Activated naive CD4-positive, alpha-beta T cell treated with anti-CD3 and anti-CD28 coated beads for 36 hours (primary cell): ENCODE measurements at regions not wholly inside any gene's neighbourhood (a gene's known extent, or its start where the extent isn't known, plus 50 kb on each side); places are given as distances from the start of the nearest gene placed in this dataset.

Source experiments
- CTCF ChIA-PET: fragments of 350-600 bp; sonication (Branson Sonifier 250); formaldehyde crosslinking; loops from one replicate; lab custom pipeline; 2021; ENCODE audit warnings: antibody characterized with exemption; lab: Charles Lee
- DNase-seq: peaks from one replicate; pipeline ENCODE4 v3.0.0-alpha.2; 2020
- H3K27ac Mint-ChIP-seq: one replicate; pipeline ENCODE4 v1.8.0; 2021; ENCODE audit warnings: mild to moderate bottlenecking, mixed read lengths
- H3K27me3 Mint-ChIP-seq: one replicate; pipeline ENCODE4 v1.8.0; 2021; ENCODE audit warnings: low read depth, mixed read lengths
- H3K36me3 Mint-ChIP-seq: one replicate; pipeline ENCODE4 v1.8.0; 2021; ENCODE audit warnings: low read depth, mixed read lengths
- H3K4me1 Mint-ChIP-seq: one replicate; pipeline ENCODE4 v1.8.0; 2021; ENCODE audit warnings: low read depth, mixed read lengths
- H3K4me3 Mint-ChIP-seq: one replicate; pipeline ENCODE4 v1.8.0; 2021; ENCODE audit warnings: mild to moderate bottlenecking, moderate library complexity, mixed read lengths
- H3K9me3 Mint-ChIP-seq: one replicate; pipeline ENCODE4 v1.8.0; 2021; ENCODE audit warnings: mixed read lengths
- intact Hi-C: fragments of 100-400 bp; cut with micrococcal nuclease; formaldehyde crosslinking; loops from one replicate; pipeline ENCODE4 v1.15.1; 2023

DNA sequence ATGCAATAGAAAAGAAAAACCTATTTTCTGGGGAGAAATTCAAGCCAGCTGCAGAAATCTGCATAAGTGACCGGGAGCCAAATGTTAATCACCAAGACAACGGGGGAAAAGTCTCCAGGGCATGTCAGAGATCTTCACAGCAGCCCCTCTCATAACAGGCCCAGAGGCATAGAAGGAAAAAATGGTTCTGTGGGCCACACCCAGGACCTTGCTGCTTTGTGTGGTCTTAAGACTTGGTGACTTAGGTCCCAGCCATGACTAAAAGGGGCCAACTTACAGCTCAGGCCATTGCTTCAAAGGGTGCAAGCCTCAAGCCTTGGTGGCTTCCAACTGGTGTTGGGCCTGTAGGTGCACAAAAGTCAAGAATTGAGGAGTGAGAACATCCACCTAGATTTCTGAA lies 2847.6 kb upstream of the PCDH20 start:
- CTCF ChIA-PET: no interaction called here
- DNase-seq: no peak
- intact Hi-C loops: no loop called here
- Mint-ChIP-seq H3K36me3 (no peaks in the 10 kb centered on the region), H3K27me3 (no peaks in the 10 kb centered on the region), H3K9me3 (peaks cover 19% of the 10 kb centered on the region), H3K4me1 (no peaks in the 10 kb centered on the region), H3K27ac (no peak overlapping the region), H3K4me3 (no peak overlapping the region)

DNA sequence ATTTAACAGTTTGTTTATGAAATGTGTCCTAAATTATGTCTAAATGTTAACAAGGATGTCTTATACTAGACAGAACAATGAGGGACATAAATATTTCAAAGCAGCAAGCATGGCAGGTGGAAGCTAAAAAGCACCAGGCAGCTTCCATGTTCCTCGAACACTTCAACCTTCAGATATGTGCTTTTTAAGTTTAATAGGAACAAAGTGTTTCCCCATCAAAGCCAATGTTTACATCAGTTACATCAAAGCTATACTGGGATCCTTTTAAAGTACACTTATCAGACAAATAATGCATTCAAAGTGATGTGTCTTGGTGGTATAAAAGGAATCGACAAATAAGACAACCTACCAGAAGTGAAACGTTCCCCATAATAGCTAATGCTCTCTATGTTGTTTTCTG lies 2841.1 kb upstream of the PCDH20 start:
- H3K9me3 Mint-ChIP-seq: peaks cover 9% of the 10 kb centered on the region
- no peaks in the 10 kb centered on the region for H3K27me3 Mint-ChIP-seq
- H3K36me3 Mint-ChIP-seq: no peaks in the 10 kb centered on the region
- no peaks in the 10 kb centered on the region for H3K4me1 Mint-ChIP-seq
- no peak overlapping the region for H3K4me3 Mint-ChIP-seq
- intact Hi-C loops: no loop called here
- no peak overlapping the region for H3K27ac Mint-ChIP-seq
- no peak for DNase-seq
- CTCF ChIA-PET: no interaction called here

DNA sequence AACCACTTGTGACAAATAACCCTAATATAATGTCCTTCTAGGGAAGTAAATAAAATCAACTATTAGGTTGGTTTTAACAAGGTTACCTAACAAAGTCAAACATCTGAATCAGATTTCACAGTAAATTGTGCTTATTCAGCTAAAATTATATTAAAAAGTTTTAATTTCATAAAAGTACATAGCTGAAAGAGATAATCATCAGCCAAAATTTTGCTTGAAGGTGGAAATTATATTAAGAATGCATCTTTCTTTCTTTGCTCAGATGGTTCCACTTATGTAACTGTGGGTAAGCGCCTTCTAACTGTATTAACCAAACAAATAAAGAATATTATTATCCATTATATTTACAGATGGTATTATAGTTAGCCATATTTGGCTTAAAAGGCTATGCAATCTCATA lies 2840.3 kb upstream of the PCDH20 start:
- H3K4me3 Mint-ChIP-seq: no peak overlapping the region
- no peaks in the 10 kb centered on the region for H3K4me1 Mint-ChIP-seq
- CTCF ChIA-PET: no interaction called here
- no peaks in the 10 kb centered on the region for H3K27me3 Mint-ChIP-seq
- peaks cover 9% of the 10 kb centered on the region for H3K9me3 Mint-ChIP-seq
- H3K27ac Mint-ChIP-seq: no peak overlapping the region
- H3K36me3 Mint-ChIP-seq: no peaks in the 10 kb centered on the region
- DNase-seq: no peak
- intact Hi-C loops: no loop called here

DNA sequence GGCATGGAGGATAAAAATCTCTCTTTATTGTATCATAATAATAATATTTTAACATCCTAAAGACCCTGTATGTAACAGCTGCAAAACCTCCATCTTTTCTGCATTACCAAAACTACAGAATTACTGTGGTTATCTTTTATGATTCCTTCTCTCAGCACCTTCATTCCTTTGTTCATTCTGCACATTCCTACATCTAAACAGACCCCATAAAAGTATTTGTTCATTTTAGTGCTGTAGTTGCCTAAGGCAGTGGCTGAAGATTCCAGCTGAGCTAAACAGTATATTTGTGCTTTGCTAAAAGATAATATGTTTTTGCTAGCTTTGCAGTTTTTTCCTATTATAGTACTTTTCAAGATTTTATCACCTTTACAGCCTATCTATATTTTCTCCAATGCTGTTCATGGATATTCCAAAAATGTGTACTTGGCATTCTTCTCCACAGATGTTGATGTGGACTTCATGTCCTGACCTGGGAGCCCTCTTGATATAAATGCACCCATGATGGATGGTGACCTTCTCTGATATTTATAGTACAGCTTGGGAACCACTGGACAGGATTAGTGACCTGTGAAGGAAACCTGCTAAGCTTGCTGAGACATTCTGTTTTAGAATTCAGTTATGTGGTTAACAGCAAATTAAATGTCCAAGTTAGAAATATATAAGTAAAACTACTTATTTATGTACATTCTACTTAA lies 2832.9 kb upstream of the PCDH20 start:
- no peak for DNase-seq
- intact Hi-C loops: no loop called here
- no peaks in the 10 kb centered on the region for H3K4me1 Mint-ChIP-seq
- no peak overlapping the region for H3K27ac Mint-ChIP-seq
- CTCF ChIA-PET: no interaction called here
- H3K9me3 Mint-ChIP-seq: peaks cover 12% of the 10 kb centered on the region
- no peaks in the 10 kb centered on the region for H3K27me3 Mint-ChIP-seq
- H3K4me3 Mint-ChIP-seq: no peak overlapping the region
- no peaks in the 10 kb centered on the region for H3K36me3 Mint-ChIP-seq

DNA sequence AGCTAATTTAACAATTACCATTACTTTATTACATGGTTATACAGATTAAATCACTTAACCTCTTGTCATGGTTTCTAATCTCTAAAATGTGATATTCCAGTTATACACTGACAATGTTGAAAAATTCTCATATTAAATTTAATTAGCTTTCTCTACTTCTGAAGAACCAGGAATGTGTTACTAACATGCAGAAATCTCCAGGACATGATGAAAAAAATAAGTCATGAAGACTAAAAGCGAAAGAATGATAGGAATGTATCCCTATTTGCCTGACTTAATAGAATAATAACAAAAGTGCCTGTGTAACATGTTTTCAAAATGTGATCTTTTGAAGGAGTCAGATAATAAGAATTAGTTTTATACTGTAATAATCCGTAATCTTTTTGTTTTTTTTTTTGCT lies 2823.7 kb upstream of the PCDH20 start:
- CTCF ChIA-PET: no interaction called here
- intact Hi-C loops: no loop called here
- Mint-ChIP-seq H3K4me1 (no peaks in the 10 kb centered on the region), H3K9me3 (peaks cover 3% of the 10 kb centered on the region), H3K4me3 (no peak overlapping the region), H3K27ac (no peak overlapping the region), H3K27me3 (no peaks in the 10 kb centered on the region), H3K36me3 (no peaks in the 10 kb centered on the region)
- no peak for DNase-seq

DNA sequence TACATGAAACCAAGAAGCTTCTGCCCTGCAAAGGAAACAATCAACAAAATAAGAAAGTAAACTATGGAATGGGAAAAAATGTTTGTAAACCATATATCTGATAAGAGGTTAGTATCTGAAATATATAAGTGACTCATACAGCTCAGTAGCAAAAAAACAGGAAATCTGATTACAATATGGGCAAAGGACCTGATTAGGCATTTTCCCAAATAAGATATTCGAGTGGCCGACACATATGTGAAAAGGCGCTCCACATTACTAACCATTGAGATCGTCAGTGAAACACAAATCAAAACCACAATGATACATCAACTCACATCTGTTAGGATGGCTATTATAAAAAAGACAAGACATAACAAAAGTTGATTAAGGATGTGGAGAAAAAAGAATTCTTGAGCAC lies 2818.6 kb upstream of the PCDH20 start:
- CTCF ChIA-PET: no interaction called here
- intact Hi-C loops: no loop called here
- H3K27ac Mint-ChIP-seq: no peak overlapping the region
- H3K4me1 Mint-ChIP-seq: no peaks in the 10 kb centered on the region
- H3K4me3 Mint-ChIP-seq: no peak overlapping the region
- H3K27me3 Mint-ChIP-seq: no peaks in the 10 kb centered on the region
- DNase-seq: no peak
- H3K9me3 Mint-ChIP-seq: no peaks in the 10 kb centered on the region
- H3K36me3 Mint-ChIP-seq: no peaks in the 10 kb centered on the region

DNA sequence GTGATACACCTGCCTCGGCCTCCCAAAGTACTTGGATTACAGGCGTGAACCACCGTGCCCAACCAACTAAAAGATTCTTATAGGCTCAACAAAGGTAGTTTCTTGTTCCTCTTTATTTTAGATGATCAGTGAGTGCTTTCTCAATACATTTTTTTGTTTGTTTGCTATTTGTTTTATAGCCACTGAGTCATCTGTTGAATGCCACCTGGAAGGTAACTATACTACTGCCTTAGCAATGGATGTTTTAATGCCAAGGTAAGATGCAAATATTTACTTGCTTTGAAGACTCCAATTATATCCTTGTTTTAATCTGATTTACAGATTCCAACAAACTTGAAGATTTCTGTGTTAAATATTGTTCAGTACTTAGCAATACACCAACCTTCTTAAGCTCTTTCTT lies 2807.4 kb upstream of the PCDH20 start:
- no peak overlapping the region for H3K27ac Mint-ChIP-seq

DNA sequence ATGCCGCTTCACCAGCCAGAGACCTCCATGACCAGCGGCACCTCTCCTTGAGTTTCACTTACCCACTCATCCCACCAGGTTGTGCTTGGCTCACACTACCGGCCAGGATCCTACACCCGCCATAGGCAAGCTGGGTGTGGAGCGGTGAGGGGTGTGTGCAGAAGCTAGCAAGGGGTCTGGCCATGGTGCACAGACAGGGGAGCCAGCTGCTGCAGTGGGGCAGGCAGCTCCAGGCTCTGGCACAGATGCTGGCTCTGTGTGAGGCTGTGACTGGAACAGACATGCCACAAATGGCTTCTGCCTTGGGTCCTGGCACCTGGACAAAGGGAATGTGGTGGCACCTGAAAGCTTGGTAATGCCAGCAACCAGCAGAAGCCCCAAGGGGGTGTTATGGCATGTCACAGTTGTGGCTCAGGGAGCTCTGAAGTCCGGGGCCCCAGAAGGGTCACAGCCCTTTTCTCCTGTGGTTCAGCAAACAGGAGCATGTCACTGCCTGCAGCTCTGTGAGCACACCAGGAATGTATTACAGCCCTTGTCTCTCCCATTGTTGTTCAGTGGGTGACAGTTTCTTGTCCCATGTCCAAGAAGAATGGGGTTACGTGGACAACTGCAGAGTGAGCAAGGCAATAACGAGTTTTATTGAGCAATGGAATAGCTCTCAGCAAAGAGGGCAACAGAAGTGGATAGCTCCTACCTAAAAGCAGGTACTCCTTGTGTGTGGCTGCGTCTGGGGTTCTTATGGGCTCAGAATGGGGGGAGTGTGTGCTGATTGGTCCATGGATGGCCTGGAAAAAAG lies 2791.0 kb upstream of the PCDH20 start:
- H3K27me3 Mint-ChIP-seq: no peaks in the 10 kb centered on the region
- no peak overlapping the region for H3K4me3 Mint-ChIP-seq
- no peak overlapping the region for H3K27ac Mint-ChIP-seq
- no peaks in the 10 kb centered on the region for H3K36me3 Mint-ChIP-seq
- peaks cover 12% of the 10 kb centered on the region for H3K9me3 Mint-ChIP-seq
- H3K4me1 Mint-ChIP-seq: no peaks in the 10 kb centered on the region
- intact Hi-C loops: no loop called here
- no peak for DNase-seq
- CTCF ChIA-PET: no interaction called here

More for the DNA sequence above, 2807.4 kb upstream of the PCDH20 start:
- no peaks in the 10 kb centered on the region for H3K27me3 Mint-ChIP-seq
- H3K4me1 Mint-ChIP-seq: no peaks in the 10 kb centered on the region
- peaks cover 8% of the 10 kb centered on the region for H3K9me3 Mint-ChIP-seq
- CTCF ChIA-PET: no interaction called here
- intact Hi-C loops: no loop called here
- no peaks in the 10 kb centered on the region for H3K36me3 Mint-ChIP-seq
- DNase-seq: no peak
- H3K4me3 Mint-ChIP-seq: no peak overlapping the region

DNA sequence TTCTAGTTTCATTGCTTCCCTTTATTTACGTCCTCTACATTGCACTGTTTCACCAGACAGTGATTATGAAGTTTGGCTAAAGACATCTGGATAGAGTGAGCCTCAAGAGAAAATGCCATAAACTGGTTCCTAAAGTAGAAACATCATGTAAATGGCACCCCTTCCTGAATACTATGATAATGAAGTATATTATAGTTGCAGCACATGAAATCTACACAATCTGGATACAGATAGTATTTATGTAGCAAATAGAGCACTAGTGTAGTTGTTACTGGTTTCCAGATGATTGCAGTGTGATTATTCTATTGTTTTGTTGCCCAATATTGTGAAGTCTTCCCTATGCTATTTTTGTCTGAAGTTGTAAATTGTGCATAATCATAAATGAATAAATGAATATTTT lies 2786.9 kb upstream of the PCDH20 start:
- Mint-ChIP-seq H3K4me3 (no peak overlapping the region), H3K9me3 (peaks cover 2% of the 10 kb centered on the region), H3K36me3 (no peaks in the 10 kb centered on the region), H3K27me3 (no peaks in the 10 kb centered on the region), H3K27ac (no peak overlapping the region), H3K4me1 (no peaks in the 10 kb centered on the region)
- DNase-seq: no peak
- CTCF ChIA-PET: no interaction called here
- intact Hi-C loops: no loop called here

DNA sequence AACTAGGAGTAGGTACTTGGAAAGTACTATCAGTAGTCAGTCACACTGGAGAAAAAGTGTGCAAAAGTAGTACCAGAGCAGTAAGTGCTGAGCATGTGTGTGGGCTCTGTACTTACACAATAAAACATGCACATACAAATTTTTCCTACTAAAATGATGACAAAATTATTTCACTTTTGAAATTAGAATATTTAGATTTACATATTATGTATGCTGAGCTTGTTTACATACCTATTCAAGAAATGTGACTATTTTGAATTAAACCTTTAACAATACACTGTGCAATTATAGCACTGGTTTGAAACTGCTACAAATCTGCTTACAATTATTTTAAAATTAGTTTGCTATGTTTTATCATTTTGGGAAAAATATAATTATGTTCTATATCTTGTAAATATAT lies 2781.6 kb upstream of the PCDH20 start:
- DNase-seq: no peak
- no peak overlapping the region for H3K27ac Mint-ChIP-seq
- CTCF ChIA-PET: no interaction called here
- H3K4me3 Mint-ChIP-seq: no peak overlapping the region
- no peaks in the 10 kb centered on the region for H3K27me3 Mint-ChIP-seq
- H3K4me1 Mint-ChIP-seq: no peaks in the 10 kb centered on the region
- intact Hi-C loops: no loop called here
- peaks cover 2% of the 10 kb centered on the region for H3K9me3 Mint-ChIP-seq
- no peaks in the 10 kb centered on the region for H3K36me3 Mint-ChIP-seq

DNA sequence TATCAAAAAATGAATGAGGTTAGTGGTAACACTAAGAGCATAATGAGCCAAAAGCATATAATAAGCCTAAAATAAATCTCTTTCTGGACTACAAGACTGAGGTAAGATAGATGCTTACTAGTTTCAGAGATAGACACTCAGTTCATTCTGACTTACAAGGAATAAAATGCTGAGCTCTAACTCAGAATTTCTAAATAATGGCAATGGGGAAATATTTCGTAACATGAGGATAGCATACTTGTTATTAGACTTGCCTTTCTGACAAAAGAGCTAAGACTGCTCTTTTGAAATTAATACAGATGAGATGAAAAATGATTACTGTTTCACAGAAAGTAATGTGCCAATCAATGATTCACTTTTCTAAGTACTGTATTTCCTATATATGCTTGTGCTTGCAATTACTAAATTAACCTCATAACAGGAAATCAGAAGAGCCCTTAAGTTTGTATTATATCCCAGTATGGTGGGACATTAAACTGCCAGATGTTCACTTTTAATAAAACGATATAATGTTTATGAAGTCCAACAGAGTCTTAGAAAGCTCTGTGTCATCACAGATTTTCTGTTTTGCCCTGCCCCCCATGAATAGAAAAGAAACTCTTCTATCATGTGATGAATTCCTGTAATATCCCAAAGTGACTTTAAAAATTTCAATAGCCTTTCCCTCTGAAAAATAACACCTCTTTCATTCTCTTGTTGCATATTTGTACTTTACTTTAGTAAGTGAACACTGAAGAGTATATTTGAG lies 2771.0 kb upstream of the PCDH20 start:
- Mint-ChIP-seq H3K36me3 (no peaks in the 10 kb centered on the region), H3K4me1 (no peaks in the 10 kb centered on the region), H3K27me3 (no peaks in the 10 kb centered on the region), H3K4me3 (no peak overlapping the region), H3K9me3 (peaks cover 5% of the 10 kb centered on the region), H3K27ac (no peak overlapping the region)
- CTCF ChIA-PET: no interaction called here
- intact Hi-C loops: no loop called here
- DNase-seq: no peak

DNA sequence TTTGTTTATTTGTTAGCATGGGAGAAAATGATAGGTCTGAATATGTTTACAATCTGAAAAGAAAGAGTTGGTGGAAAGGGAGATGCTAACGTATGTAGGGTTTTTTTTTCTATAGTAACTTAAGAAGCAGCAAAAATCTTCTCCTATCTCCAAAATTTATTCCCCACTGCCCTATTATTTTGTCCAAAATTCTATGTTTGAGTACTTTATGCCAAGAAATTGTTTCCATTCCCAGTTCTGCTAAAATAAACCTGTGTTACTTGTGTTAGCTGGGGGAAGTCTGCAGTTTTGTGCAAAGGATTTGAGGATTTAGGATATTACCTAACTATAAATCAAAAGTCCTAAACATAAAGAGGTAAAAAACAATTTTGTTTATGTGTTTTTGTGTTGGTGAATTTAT lies 2770.4 kb upstream of the PCDH20 start:
- H3K27ac Mint-ChIP-seq: no peak overlapping the region
- H3K4me3 Mint-ChIP-seq: no peak overlapping the region
- intact Hi-C loops: no loop called here

DNA sequence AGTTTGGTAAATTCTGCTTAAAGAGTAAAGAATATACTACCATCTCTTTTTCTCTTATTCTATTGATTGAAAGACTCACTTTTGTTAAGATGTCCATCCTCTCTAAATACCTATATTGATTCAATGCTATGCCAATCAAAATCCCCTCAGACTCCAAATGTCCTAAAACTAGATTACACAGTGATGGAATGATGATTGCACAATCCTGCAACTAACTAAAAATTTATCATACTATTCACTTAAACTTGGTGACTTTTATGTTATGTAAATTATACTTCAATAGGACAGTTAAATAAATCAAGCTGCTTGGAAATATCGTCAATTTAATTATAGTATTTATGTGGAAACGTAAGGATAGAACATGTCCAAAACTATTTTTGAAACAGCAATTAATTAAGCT lies 2765.1 kb upstream of the PCDH20 start:
- CTCF ChIA-PET: no interaction called here

More for the DNA sequence above, 2770.4 kb upstream of the PCDH20 start:
- DNase-seq: no peak
- CTCF ChIA-PET: no interaction called here
- Mint-ChIP-seq H3K27me3 (no peaks in the 10 kb centered on the region), H3K36me3 (no peaks in the 10 kb centered on the region), H3K9me3 (peaks cover 5% of the 10 kb centered on the region), H3K4me1 (no peaks in the 10 kb centered on the region)

More for the DNA sequence above, 2765.1 kb upstream of the PCDH20 start:
- Mint-ChIP-seq H3K4me3 (no peak overlapping the region), H3K27ac (no peak overlapping the region), H3K9me3 (peaks cover 9% of the 10 kb centered on the region), H3K36me3 (no peaks in the 10 kb centered on the region), H3K27me3 (no peaks in the 10 kb centered on the region), H3K4me1 (no peaks in the 10 kb centered on the region)
- DNase-seq: no peak
- intact Hi-C loops: no loop called here
